ENCODE measurements at regions not wholly inside any gene's neighbourhood (a gene's known extent, or its start where the extent isn't known, plus 50 kb on each side); places are given as distances from the start of the nearest gene placed in this dataset.
"Not testable (repeated sequence)": the region's sequence is repeated elsewhere in the genome, so short reads cannot be mapped to it uniquely, and the experiment has no call there.

DNA sequence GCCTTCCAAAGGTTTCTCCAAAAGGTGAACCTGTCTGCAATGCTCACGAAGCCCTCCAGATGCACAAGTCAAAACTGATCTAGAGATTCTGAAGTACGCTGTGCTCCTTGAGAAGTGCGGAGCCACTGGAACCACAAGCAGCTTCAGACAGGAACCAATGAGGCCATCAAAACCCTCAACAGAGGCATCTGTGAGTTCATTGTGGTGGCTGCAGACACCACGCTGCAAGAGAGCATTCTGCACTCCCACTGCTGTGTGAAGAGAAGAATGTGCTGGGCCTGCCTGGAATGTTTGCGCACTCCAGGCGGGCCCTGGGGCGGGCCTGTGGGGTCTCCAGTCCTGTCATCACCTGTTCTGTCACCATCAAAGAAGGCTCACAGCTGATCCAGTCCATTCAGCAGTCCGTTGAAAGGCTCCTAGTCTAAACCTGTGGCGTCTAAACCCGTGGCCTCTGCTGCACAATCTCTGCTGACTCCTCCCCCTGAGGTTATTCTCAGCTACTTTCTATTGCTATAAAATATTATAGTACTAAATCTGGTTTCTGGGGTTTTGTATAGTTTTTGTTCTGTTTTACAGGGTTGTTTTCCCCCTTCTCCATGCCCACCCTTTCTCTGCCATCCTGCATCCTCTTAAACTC, 111.6 kb downstream of the PPIAL4A start:
- not testable (repeated sequence) for DNase-seq (ENCODE audit: extremely low read depth in 1 of 2, low read depth in 1 of 2)

DNA sequence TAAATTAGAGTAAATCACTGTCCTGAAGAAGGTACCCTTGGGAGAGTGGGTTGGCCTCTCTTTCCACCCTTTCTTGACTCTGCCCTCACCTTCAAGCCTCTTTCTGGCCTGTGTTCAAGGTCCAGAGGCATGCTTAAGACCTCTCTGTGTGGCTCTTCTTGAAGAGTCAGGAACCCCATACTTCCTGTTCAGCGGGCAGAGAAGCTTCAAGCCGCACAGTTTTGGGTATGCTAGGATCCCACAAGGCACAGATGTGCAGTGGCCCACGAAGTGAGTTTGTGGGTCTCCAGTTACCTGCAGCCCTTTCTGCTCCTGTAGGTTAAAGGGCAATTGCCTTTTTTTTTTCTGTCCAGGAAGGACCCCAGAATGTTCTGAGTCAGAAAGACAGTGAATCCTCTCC, 113.7 kb downstream of the PPIAL4A start:
- not testable (repeated sequence) for DNase-seq (ENCODE audit: extremely low read depth in 1 of 2, low read depth in 1 of 2)

DNA sequence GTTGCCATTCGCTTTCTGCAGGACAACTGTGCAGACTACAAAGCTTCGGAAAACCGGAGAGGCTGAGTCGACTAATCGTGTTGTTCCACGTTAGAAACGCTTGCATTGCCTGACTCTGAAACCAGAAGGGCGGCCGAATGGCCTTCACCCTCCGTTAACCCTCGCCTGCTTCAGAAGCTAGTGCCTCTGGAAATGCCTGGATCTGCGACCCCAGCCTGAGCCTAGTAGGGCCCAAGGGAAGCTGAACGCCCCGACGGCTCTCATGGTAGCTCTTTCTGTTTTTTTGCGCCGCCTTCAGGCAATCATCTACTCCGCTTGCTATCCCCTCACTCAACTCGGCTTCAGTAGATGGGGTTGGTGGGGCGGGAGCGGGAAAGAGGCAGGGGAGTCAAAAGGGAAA, 117.3 kb downstream of the PPIAL4A start:
- not testable (repeated sequence) for DNase-seq (ENCODE audit: extremely low read depth in 1 of 2, low read depth in 1 of 2)

DNA sequence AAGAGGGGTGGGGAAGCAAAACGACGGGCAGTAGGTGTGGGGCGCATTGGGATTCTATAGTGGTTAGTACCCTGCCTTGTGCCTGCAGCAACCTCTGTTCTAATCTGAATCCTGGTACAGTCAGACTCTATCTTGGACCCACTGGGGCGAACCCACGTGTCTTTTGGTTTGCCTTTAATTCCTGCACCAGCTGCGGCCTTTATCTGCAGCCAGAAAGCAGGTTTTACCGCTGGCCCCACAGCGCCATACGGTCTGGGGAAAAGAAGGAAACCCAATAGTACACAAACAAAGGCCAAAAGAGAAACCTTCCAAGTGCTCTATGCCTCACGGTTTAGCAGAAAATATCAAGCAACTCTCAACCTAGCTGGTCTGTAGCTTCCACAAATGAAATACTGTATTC, 118.2 kb downstream of the PPIAL4A start:
- not testable (repeated sequence) for DNase-seq (ENCODE audit: extremely low read depth in 1 of 2, low read depth in 1 of 2)

DNA sequence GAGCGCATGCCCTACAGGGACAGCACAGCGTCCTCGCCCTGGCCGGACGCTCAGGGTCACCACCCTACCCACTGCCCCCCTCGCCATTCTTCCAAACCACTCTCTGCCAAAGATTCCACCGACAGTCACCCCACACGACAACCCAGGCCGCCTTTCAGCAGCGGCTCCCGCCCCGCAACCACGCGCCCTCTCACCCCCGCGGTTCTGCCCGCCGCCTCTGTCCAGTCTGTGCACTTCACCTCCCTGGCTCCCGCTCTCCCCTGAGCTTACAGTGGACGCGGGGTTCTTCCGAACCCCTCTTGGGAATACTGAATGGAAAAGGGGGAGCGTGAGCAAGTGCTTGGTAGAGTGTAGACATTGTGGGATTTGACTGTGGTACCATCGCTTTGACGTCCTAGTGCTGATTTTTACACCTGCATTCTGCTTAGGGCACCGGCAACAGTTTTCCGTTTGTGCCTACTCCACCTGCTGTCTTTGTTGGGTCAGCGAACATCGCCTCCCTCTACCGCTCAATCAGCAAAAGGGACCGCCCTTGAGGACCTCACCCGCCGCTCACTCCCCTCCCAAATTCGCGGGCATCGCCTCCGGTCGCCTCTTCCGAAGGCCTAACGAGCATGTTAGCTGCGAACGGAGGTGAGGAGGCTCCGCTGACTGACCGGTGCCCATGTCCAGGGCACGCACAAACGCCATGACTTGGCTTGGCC, 119.1 kb downstream of the PPIAL4A start:
- not testable (repeated sequence) for DNase-seq (ENCODE audit: extremely low read depth in 1 of 2, low read depth in 1 of 2)

DNA sequence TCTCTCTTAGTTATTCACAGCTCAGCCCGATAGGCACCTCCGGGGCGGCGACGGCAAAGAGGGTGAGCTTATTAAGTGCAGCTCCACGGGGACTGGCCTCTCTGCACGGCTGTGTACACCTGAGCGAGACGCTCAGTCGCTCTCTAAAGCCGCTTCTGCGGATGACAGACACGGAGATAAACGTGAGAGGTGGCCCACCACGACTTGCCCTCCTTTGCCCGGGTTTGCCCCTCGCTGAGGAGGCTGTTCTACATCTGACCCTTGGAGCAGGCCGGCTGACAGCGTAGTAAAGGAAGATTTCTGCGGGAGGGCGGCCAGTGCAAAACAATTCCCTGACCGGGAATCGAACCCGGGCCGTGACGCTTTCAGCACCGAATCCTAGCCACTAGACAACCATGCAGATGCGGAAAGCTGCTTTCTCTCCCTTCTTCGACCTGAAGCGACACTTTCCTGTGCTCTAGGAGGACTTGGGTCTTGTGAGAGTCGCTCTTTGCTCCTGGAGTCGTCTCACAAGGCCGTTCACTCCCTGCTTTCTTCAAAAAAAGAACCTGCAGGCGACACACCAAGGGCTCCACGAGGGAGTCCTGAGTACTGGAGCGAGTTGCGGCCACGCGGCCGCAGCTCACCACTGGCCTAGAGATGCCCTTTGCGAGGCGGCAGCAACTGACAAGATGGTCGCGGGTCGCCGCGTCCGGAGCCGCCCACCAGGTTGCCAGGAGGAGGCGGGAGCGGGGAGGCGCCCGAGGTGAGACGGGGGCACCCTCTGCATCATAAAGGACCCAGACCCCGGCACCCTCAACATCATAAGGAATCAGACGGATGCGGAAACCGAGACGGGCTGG, 119.9 kb downstream of the PPIAL4A start:
- DNase-seq (ENCODE audit: extremely low read depth in 1 of 2, low read depth in 1 of 2) = peak; percentile 15 to 33

DNA sequence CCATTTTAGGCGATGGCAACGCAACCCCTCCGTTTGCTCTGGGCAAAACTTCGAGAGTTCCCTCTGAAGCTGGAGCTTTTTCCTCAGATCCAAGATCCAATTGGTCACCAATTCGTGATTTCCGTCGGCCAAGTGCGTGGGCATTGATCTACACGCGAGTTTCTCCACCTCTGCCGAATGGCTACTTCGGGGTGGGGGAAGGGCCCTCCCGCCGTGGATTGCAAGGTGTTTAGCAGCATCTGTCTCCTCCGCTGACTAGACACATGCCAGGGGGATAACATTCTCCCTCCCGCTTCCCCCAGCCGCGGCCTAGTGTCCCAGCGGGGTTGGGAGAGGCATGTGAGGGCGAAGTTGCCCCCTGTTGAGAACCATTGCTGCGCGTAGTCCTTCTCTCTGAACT, 120.6 kb downstream of the PPIAL4A start:
- DNase-seq (ENCODE audit: extremely low read depth in 1 of 2, low read depth in 1 of 2) = not testable (repeated sequence)

DNA sequence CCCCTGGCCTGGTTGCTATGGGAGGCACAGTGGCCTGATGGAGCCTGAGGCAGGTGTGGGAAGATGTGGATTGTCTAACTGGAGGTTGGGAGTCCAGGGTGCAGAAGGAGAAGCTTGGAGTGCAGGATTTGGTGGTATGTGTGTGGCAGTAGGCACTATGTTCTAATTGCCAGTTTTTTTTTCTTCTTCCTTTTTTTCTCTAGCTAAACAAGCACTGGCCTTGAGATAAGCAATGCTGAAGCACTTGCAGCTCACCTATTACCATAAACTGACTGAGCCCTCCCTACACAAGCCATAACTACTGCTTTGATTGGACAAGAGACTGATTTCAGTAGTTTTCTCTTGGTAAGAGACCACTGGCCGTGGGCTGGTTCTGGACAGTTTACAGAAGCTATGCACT, 123.6 kb downstream of the PPIAL4A start:
- DNase-seq (ENCODE audit: extremely low read depth in 1 of 2, low read depth in 1 of 2) = not testable (repeated sequence)

DNA sequence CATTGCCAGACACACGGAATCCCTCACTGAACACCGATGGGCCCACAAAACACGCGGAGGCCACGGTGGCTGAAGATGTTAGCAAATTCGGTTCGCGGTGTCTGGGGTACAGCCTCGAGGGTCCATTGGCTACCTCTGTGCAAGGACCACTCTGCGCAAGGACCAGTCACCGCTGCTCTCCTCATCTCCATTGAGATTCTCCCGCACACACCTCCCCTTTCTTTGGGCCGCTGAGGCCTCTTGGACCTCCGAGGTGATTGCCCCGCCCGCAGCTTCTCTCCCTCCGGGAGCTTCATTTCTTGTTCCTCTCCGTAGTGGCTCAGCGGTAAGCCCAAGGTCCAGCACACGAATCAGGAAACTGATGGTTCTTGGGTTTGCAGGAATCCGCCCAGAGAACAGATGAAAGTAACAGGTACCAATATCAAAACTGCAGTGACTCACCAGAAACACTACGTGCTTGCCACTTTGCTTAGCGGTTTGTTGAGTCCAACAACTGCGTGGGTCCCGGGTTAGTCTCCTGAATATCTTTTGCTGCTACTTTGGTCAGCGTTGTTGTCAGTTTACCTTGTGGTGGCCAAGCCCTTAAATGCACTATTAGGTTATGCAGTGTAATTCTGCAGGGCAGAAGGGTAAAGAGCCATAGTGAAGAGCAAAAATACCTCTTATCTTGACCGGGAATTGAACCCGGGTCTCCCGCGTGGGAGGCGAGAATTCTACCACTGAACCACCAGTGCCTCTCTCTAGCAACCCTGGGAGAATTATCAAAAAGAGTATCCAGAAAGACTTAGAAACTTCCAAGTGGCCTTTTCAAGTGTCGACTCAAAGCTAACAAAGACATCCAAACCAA, 126.8 kb downstream of the PPIAL4A start:
- DNase-seq (ENCODE audit: extremely low read depth in 1 of 2, low read depth in 1 of 2) = peak in 1 of 2 donors; percentile 13

DNA sequence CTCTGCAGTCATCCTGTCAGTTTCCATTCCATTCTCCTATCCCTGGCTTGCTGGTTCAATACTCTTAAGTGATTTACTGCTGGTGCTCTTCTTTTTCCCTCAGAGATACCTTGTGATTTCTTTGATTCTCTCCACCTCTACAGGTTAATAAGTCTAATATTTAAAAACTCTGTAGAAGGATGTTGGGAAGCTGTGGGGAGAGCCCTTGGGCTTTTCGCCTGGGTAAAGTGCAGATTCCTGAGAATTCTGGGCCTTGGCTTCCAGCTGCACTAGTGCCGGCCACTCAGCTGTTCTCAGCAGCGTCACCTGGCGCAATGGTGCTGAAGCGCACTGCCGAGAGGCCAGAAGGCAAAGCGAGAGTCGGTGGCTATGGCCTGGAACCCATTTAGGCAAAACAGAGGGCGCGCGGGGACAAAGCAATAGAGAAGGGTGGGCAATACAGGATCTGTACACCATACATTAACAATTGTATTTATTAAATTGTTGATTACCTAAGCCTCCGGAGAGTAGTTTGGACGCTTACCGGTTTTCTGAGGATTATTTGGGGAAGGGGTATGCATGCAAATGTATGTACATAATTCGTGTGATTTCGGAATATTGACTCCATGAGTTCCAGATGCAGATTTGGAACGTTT, 130.3 kb downstream of the PPIAL4A start:
- DNase-seq (ENCODE audit: extremely low read depth in 1 of 2, low read depth in 1 of 2) = not testable (repeated sequence)

DNA sequence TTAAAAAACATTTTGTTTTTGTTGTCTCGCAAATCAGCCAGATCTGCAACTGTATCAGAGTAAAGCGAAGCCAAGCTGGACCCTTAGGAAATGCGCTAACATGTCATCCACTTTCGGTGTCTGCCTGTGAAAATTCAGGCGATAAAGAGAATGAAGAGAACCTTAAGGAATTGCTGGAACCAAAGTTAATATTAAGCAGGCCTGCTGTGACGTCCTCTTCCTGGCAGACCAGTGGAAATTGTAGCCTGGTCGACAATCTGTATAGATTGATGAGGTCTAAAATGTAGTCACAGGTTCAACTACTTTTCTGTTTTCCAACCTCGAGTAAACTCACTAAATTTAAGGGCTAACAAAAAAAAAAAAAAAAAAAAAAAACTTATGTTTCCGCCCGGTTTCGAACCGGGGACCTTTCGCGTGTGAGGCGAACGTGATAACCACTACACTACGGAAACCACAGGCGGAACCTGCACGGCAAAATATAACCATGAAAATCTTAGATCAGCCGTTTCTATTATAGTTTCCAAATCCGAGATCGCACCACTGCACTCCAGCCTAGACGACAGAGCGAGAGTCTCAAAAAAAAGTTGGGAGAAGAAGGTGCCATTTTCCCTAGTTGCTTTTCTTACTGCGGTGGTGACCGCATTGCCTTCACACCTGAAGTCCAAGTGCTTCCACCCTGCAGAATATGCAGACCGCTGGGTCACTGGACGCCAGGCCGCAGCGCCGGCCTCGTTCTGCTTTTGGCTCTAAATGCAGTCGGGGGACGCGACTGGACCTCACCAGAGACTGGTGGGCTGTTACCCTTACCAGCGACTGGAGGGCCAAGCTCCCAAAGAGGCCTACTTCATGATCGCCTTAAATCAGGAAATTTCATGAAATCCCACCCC, 131.0 kb downstream of the PPIAL4A start:
- DNase-seq (ENCODE audit: extremely low read depth in 1 of 2, low read depth in 1 of 2) = peak in 1 of 2 donors; percentile 12

DNA sequence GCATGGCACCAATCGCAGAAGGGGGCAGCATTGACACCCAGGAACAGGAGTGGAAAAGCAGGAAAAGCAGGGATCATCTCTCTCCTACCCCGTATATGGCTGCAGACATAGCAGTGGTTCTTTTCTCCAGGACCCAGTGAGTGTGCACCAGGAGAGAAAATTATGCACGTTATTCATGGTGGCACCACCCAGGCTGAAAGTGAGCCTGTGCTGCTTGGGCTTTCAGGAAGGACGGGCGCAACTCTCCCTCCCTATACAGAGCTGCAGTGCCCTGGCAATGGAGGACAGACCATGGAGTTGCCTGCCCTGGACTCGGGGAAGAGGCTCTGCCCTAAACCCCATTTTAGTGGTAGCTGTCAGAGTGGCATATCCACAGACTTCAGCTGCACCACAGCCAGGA, 132.1 kb downstream of the PPIAL4A start:
- not testable (repeated sequence) for DNase-seq (ENCODE audit: extremely low read depth in 1 of 2, low read depth in 1 of 2)

DNA sequence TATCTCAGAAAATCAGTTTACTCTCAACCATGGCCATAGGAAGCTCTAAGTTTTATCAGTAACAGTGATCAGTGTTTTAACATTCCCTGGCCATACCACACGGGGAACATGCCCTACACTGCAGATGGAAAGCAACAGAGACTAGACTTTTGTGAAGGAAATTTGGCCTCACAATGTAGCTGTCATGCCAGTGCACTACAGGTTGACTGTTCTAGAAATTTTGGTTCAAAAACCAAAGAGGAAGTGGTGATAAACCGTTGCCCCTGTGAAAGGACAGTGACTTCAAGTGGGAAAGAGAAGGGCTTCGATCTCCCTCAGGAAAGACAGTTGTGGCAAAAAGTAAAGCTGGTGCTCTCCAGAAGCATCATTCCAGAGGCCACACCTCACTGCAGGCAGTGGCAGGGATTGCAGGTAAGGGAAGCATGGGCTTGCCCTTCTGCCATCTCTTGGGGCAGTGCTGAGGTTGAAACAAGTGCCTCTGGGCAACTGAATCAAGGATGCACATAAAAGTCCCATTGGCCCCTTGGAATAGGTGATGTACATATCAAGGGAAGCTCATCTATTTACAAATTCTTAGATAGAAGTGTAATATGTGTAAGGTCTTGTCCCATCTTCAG, 143.4 kb downstream of the PPIAL4A start:
- DNase-seq (ENCODE audit: extremely low read depth in 1 of 2, low read depth in 1 of 2) = not testable (repeated sequence)

DNA sequence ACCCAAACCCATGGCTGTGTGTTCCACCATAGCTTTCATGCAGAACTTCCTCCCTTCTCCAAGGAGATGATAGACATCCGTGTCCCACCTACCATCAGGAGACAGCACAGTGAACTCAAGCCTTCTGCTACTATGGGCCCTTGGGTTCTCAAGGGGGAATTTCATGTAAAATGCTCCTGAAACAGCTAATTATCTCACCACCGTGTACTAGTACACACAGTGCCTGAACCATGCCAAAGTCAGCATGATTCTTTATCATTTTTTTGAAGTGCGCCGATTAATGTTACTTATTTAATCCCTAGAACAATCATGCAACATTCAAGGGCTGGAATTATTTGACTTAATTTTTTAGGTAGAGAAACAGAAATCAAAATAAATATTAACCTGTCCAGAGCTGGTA, 147.2 kb downstream of the PPIAL4A start:
- DNase-seq (ENCODE audit: extremely low read depth in 1 of 2, low read depth in 1 of 2) = not testable (repeated sequence)

DNA sequence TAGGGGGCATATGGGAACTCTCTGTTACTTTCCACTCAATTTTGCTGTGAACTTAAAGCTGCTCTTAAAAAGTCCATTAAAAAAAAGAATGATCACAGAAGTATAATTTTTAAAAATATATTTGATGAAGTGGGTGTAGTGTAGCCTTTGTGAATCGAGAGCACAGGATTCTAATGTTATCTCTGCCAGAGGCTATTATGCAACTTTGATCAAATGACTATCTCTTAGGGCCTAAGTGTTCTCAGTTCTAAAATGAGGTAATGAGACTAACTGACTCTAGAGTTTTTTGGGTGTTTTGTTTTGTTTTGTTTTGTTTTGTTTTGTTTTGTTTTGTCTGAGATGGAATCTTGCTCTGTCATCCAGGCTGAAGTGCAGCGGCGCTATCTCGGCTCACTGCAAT, 143.2 kb downstream of the FAM72B start:
- not testable (repeated sequence) for DNase-seq (ENCODE audit: extremely low read depth in 1 of 2, low read depth in 1 of 2)

DNA sequence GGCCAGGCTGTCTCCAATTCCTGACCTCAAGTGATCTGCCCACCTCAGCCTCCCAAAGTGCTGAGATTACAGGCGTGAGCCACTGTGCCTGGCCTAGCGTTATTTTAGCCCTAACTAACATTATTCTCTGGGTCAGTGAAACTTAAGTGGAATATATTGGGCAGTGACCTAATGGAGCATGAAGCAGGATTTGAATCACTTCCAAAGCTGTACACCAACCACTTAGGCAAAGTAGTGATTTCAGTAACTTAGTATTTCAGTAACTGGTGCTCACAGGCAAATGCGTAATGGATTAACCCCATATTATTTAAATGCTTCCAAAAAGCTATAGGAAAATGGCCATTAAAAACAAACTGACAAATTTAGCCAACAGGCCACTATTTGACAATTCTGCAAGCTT, 142.6 kb downstream of the FAM72B start:
- not testable (repeated sequence) for DNase-seq (ENCODE audit: extremely low read depth in 1 of 2, low read depth in 1 of 2)

DNA sequence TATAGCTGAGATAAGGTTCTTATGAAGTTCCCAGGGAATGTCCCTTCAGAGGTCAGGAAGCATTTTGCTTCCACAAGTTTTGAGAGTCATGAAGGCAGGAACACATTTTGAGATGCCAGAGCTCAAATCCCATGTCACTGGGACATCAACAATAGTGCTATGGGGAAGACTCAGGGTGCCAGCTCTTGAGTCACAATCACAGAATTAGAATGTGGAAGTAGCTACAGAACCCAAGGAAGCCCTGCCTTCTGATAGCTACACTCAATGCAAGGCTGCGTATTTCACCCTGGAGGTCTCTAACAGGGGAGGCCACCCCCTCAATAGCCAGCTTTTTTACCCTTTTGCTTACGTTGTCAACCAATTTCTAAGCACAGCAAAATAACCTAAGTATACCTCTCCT, 141.3 kb downstream of the FAM72B start:
- DNase-seq (ENCODE audit: extremely low read depth in 1 of 2, low read depth in 1 of 2) = not testable (repeated sequence)

DNA sequence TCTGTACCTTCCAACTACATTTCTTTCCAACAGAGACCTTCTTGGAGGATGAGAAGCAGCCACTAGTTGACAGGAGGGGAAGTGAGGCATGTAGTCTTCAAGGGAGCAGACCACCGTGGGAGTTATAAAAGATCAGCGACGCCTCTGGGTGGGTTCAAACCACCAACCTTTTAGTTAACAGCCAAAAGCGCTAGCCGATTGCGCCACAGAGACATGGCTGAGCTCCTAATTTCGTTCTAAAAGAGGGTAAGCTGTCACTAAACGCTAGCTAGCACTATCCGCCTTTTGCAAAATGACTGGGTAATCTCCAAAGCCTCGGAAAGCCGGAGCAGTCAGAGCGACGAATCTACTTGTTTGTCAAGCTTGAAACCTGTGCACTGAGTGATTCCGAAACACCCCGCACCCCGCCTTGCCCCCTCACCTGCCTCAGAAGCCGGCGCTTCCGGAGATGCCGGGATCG, 135.8 kb downstream of the FAM72B start:
- peak; percentile 3 to 11 for DNase-seq (ENCODE audit: extremely low read depth in 1 of 2, low read depth in 1 of 2)
